T-helper 1 cell (primary cell): ENCODE measurements at regions not wholly inside any gene's neighbourhood (a gene's known extent, or its start where the extent isn't known, plus 50 kb on each side); places are given as distances from the start of the nearest gene placed in this dataset.
A peak's percentile ranks its signal among the peaks of the same experiment; 100 is the strongest.

Experiments
- DNase-seq, 5 donors: peaks; one replicate each; pipeline ENCODE4 v3.0.0-alpha.2; 2012 to 2020

GRCh38 chr2:190785334-190785733 lies 95.3 kb upstream of the GLS start:
- DNase-seq = no peak

GRCh38 chr2:190786404-190787166 lies 94.0 kb upstream of the GLS start:
- DNase-seq = no peak

- DNase-seq = no peak
Measured at GRCh38 chr2:190787743-190788235, 92.8 kb upstream of the GLS start.

GRCh38 chr2:190789074-190790004 lies 91.3 kb upstream of the GLS start:
- DNase-seq = no peak

GRCh38 chr2:190791347-190791975 lies 89.2 kb upstream of the GLS start:
- no peak for DNase-seq

- DNase-seq = no peak
Measured at GRCh38 chr2:190791976-190792575, 88.5 kb upstream of the GLS start.

GRCh38 chr2:190792956-190793888 lies 87.4 kb upstream of the GLS start:
- DNase-seq = no peak

- DNase-seq = no peak
Measured at GRCh38 chr2:190794377-190794776, 86.2 kb upstream of the GLS start.

- no peak for DNase-seq
Measured at GRCh38 chr2:190794790-190795189, 85.8 kb upstream of the GLS start.

- no peak for DNase-seq
Measured at GRCh38 chr2:190795686-190796085, 84.9 kb upstream of the GLS start.

GRCh38 chr2:190799999-190800398 lies 80.6 kb upstream of the GLS start:
- DNase-seq = no peak

- no peak for DNase-seq
Measured at GRCh38 chr2:190800528-190800927, 80.1 kb upstream of the GLS start.

- no peak for DNase-seq
Measured at GRCh38 chr2:190802129-190802528, 78.5 kb upstream of the GLS start.

GRCh38 chr2:190802626-190803209 lies 77.9 kb upstream of the GLS start:
- no peak for DNase-seq

GRCh38 chr2:190804182-190804795 lies 76.3 kb upstream of the GLS start:
- peak in 1 of 5 donors; percentile 5 for DNase-seq

- no peak for DNase-seq
Measured at GRCh38 chr2:190805126-190805525, 75.5 kb upstream of the GLS start.

GRCh38 chr2:190805843-190806242 lies 74.8 kb upstream of the GLS start:
- no peak for DNase-seq

GRCh38 chr2:190807886-190808285 lies 72.7 kb upstream of the GLS start:
- no peak for DNase-seq

GRCh38 chr2:190809139-190809764 lies 71.4 kb upstream of the GLS start:
- DNase-seq = no peak

- DNase-seq = no peak
Measured at GRCh38 chr2:190809876-190810525, 70.6 kb upstream of the GLS start.
